Astrocyte (in vitro differentiated cells and primary cell): ENCODE measurements at regions not wholly inside any gene's neighbourhood (a gene's known extent, or its start where the extent isn't known, plus 50 kb on each side); places are given as distances from the start of the nearest gene placed in this dataset.

Experiments used
- DNase-seq: peaks from one replicate; pipeline ENCODE4 v3.0.0-alpha.2; 2010; ENCODE audit warnings: low read depth
- FAIRE-seq: peaks from 2 replicates; lab custom pipeline; 2011; peaks lifted over from hg19 to GRCh38; lab: Jason Lieb, UNC
- H2AFZ ChIP-seq: 2 replicates; pipeline ENCODE4 v1.6.0; 2012; ENCODE audit warnings: low read depth, low read length, inconsistent platforms
- H3K27ac ChIP-seq: 2 replicates; pipeline ENCODE4 v1.5.1; 2011; ENCODE audit warnings: low read depth, low read length, inconsistent platforms
- H3K27me3 ChIP-seq: 2 replicates; pipeline ENCODE4 v1.6.0; 2011; ENCODE audit warnings: low read length, inconsistent platforms; ENCODE audit not compliant: insufficient read depth
- H3K36me3 ChIP-seq: 2 replicates; pipeline ENCODE4 v1.5.1; 2011; ENCODE audit warnings: low read length, inconsistent platforms; ENCODE audit not compliant: insufficient read depth
- H3K4me1 ChIP-seq: 2 replicates; pipeline ENCODE4 v1.5.1; 2011; ENCODE audit warnings: low read length, inconsistent platforms; ENCODE audit not compliant: insufficient read depth
- H3K4me2 ChIP-seq: 2 replicates; pipeline ENCODE4 v1.6.0; 2012; ENCODE audit warnings: low read length, inconsistent platforms
- H3K4me3 ChIP-seq: 2 replicates; pipeline ENCODE4 v1.5.1; 2011; ENCODE audit warnings: low read depth, mild to moderate bottlenecking, low read length, inconsistent platforms; ENCODE audit not compliant: insufficient read depth
- H3K79me2 ChIP-seq: 2 replicates; pipeline ENCODE4 v1.6.0; 2012; ENCODE audit warnings: mild to moderate bottlenecking, low read length, inconsistent platforms; ENCODE audit not compliant: insufficient read depth
- H3K9ac ChIP-seq: 2 replicates; pipeline ENCODE4 v1.6.0; 2012; ENCODE audit warnings: mild to moderate bottlenecking, low read length, inconsistent platforms
- H3K9me3 ChIP-seq: 2 replicates; pipeline ENCODE4 v1.5.1; 2012; ENCODE audit warnings: low read depth, mild to moderate bottlenecking, low read length, inconsistent platforms; ENCODE audit not compliant: insufficient read depth
- H4K20me1 ChIP-seq: 2 replicates; pipeline ENCODE4 v1.6.0; 2012; ENCODE audit warnings: low read length, inconsistent platforms; ENCODE audit not compliant: insufficient read depth
- H3K27ac Mint-ChIP-seq: one replicate; pipeline ENCODE4 v1.8.0; 2021; ENCODE audit warnings: mild to moderate bottlenecking, mixed read lengths; ENCODE audit not compliant: unreplicated experiment
- H3K27me3 Mint-ChIP-seq: one replicate; pipeline ENCODE4 v1.8.0; 2021; ENCODE audit warnings: low read depth, mixed read lengths; ENCODE audit not compliant: unreplicated experiment
- H3K36me3 Mint-ChIP-seq: one replicate; pipeline ENCODE4 v1.8.0; 2021; ENCODE audit warnings: low read depth, mixed read lengths; ENCODE audit not compliant: unreplicated experiment
- H3K4me1 Mint-ChIP-seq: one replicate; pipeline ENCODE4 v1.8.0; 2021; ENCODE audit warnings: low read depth, mixed read lengths; ENCODE audit not compliant: unreplicated experiment
- H3K4me3 Mint-ChIP-seq: one replicate; pipeline ENCODE4 v1.8.0; 2021; ENCODE audit warnings: mild to moderate bottlenecking, moderate library complexity, mixed read lengths; ENCODE audit not compliant: unreplicated experiment
- H3K9me3 Mint-ChIP-seq: one replicate; pipeline ENCODE4 v1.8.0; 2021; ENCODE audit warnings: mild to moderate bottlenecking, mixed read lengths; ENCODE audit not compliant: unreplicated experiment
- EZH2 ChIP-seq: IDR thresholded peaks from 2 replicates; pipeline ENCODE4 v1.6.1; 2012; ENCODE audit warnings: mild to moderate bottlenecking, low read length, inconsistent platforms; ENCODE audit not compliant: insufficient read depth
- TF ChIP-seq, protein P1 (sequence below): IDR thresholded peaks from 2 replicates; pipeline ENCODE4 v1.5.1; 2011; ENCODE audit warnings: low read depth, mild to moderate bottlenecking, inconsistent platforms, low read length, moderate library complexity; ENCODE audit not compliant: insufficient read depth

DNA sequence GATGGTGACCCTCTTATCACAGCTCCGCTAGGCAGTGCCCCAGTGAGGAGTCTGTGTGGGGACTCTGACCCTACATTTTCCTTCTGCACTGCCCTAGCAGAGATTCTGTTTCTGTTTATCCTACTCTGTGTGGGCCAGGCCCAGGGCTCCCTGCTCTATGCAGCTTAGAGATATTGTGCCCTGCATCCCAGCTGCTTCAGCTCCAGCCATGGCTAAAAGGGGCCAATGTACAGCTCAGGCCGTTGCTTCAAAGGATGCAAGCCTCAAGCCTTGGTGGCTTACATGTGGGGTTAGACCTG, 2030.7 kb upstream of the CDH9 start:
- Histone ChIP-seq H4K20me1 (no peaks in the 10 kb centered on the region), H3K9ac (no peak overlapping the region), H3K9me3 (no peaks in the 10 kb centered on the region), H3K4me1 (no peaks in the 10 kb centered on the region), H2AFZ (no peak overlapping the region), H3K4me2 (no peak overlapping the region), H3K27ac (no peak overlapping the region), H3K36me3 (no peaks in the 10 kb centered on the region), H3K27me3 (no peaks in the 10 kb centered on the region), H3K4me3 (no peak overlapping the region), H3K79me2 (no peaks in the 10 kb centered on the region)
- H3K36me3 Mint-ChIP-seq = no peaks in the 10 kb centered on the region
- no peaks in the 10 kb centered on the region for H3K27me3 Mint-ChIP-seq
- H3K27ac Mint-ChIP-seq = no peak overlapping the region
- TF ChIP-seq EZH2 = no peak
- TF ChIP-seq, protein P1, sequence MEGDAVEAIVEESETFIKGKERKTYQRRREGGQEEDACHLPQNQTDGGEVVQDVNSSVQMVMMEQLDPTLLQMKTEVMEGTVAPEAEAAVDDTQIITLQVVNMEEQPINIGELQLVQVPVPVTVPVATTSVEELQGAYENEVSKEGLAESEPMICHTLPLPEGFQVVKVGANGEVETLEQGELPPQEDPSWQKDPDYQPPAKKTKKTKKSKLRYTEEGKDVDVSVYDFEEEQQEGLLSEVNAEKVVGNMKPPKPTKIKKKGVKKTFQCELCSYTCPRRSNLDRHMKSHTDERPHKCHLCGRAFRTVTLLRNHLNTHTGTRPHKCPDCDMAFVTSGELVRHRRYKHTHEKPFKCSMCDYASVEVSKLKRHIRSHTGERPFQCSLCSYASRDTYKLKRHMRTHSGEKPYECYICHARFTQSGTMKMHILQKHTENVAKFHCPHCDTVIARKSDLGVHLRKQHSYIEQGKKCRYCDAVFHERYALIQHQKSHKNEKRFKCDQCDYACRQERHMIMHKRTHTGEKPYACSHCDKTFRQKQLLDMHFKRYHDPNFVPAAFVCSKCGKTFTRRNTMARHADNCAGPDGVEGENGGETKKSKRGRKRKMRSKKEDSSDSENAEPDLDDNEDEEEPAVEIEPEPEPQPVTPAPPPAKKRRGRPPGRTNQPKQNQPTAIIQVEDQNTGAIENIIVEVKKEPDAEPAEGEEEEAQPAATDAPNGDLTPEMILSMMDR = no peak
- DNase-seq (no peak), FAIRE-seq (no peak)
- H3K4me1 Mint-ChIP-seq = no peaks in the 10 kb centered on the region
- H3K4me3 Mint-ChIP-seq = no peak overlapping the region
- H3K9me3 Mint-ChIP-seq = no peaks in the 10 kb centered on the region

DNA sequence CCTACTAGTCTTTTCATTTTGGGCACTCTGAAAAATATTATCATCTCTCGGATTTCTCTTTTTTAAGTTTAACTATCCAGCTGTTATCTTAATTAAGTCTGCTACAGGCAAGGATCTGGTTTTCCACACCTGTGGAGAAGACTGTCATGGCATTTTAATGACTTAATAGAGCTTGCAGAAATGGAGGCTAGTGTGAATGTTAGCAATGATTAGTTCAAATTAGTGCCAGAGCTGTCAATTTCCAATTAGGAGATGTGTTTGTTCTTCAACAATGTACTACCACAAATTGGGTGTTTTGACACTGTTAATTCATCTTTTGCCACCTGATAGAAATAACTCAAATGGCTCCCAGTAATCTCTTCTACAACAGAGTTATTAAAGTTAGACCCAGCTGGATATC, 2023.0 kb upstream of the CDH9 start:
- Histone ChIP-seq H3K79me2 (no peaks in the 10 kb centered on the region), H3K4me1 (no peaks in the 10 kb centered on the region), H3K9ac (no peak overlapping the region), H3K27me3 (no peaks in the 10 kb centered on the region), H3K4me3 (no peak overlapping the region), H3K4me2 (no peak overlapping the region), H3K9me3 (no peaks in the 10 kb centered on the region), H2AFZ (no peak overlapping the region), H3K36me3 (no peaks in the 10 kb centered on the region), H4K20me1 (no peaks in the 10 kb centered on the region), H3K27ac (no peak overlapping the region)
- no peaks in the 10 kb centered on the region for H3K4me1 Mint-ChIP-seq
- no peak overlapping the region for H3K27ac Mint-ChIP-seq
- no peak overlapping the region for H3K4me3 Mint-ChIP-seq
- no peak for DNase-seq
- no peaks in the 10 kb centered on the region for H3K27me3 Mint-ChIP-seq
- FAIRE-seq = no peak
- no peaks in the 10 kb centered on the region for H3K9me3 Mint-ChIP-seq
- no peaks in the 10 kb centered on the region for H3K36me3 Mint-ChIP-seq
- no peak for TF ChIP-seq EZH2
- TF ChIP-seq, protein P1 = no peak

DNA sequence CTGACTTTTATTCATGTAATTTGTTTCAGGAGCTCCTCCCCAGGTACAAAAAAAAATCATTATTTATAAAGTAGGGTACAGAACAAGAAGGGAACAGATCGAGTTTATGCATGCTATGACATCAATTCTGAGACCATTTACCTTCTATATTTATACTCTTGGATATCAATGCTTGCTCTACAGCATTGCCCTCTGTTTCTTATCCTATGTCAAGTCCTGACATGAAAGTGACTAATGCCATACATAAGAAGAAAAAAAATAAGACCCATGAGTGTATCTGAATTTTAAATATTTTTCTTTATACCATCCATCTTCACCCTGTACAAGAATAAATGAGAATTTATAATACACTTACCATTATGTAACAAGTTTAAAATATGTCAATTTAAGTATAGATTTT, 2016.3 kb upstream of the CDH9 start:
- TF ChIP-seq, protein P1 = no peak
- TF ChIP-seq EZH2 = no peak
- Histone ChIP-seq H3K36me3 (no peaks in the 10 kb centered on the region), H2AFZ (no peak overlapping the region), H3K27ac (no peak overlapping the region), H4K20me1 (no peaks in the 10 kb centered on the region), H3K79me2 (no peaks in the 10 kb centered on the region), H3K4me2 (no peak overlapping the region), H3K4me3 (no peak overlapping the region), H3K27me3 (no peaks in the 10 kb centered on the region), H3K4me1 (no peaks in the 10 kb centered on the region), H3K9me3 (no peaks in the 10 kb centered on the region), H3K9ac (no peak overlapping the region)
- H3K27me3 Mint-ChIP-seq = no peaks in the 10 kb centered on the region
- DNase-seq = no peak
- no peak overlapping the region for H3K4me3 Mint-ChIP-seq
- no peak overlapping the region for H3K27ac Mint-ChIP-seq
- no peaks in the 10 kb centered on the region for H3K36me3 Mint-ChIP-seq
- FAIRE-seq = no peak
- H3K4me1 Mint-ChIP-seq = peaks cover 5% of the 10 kb centered on the region
- H3K9me3 Mint-ChIP-seq = no peaks in the 10 kb centered on the region
